OCI-LY7 (cell line): ENCODE measurements at regions not wholly inside any gene's neighbourhood (a gene's known extent, or its start where the extent isn't known, plus 50 kb on each side); places are given as distances from the start of the nearest gene placed in this dataset.
"Not testable (repeated sequence)": the region's sequence is repeated elsewhere in the genome, so short reads cannot be mapped to it uniquely, and the experiment has no call there.

Experiments used
- BruUV-seq: library from RNA; stranded (reverse); fragments of 400-500 nt; replicated peaks from 2 replicates; lab custom pipeline; 2021; lab: Mats Ljungman, UMichigan
- CTCF ChIA-PET: fragments of 300-600 bp; sonication (Branson Sonifier 250); formaldehyde crosslinking; loops from one replicate; lab custom pipeline; 2022; ENCODE audit warnings: antibody characterized with exemption; ENCODE audit not compliant: unreplicated experiment; lab: Charles Lee
- POLR2A ChIA-PET: fragments of 300-600 bp; sonication (Branson Sonifier 250); formaldehyde crosslinking; loops from one replicate; lab custom pipeline; 2022; ENCODE audit warnings: antibody characterized with exemption; lab: Charles Lee
- DNase-seq: peaks from one replicate; pipeline ENCODE4 v3.0.0-alpha.2; 2015; ENCODE audit warnings: low spot score
- H2AFZ ChIP-seq: fragments of 200-600 bp; sonication (generic), shearing (Covaris generic); 2 replicates; pipeline ENCODE4 v1.6.1; 2014; ENCODE audit warnings: mild to moderate bottlenecking, antibody characterized with exemption, low read length, moderate library complexity
- H3K27ac ChIP-seq: fragments of 200-600 bp; sonication (generic); 2 replicates; pipeline ENCODE4 v1.5.1; 2014; ENCODE audit warnings: mixed run types, low read depth, mild to moderate bottlenecking, moderate library complexity, low read length, inconsistent platforms; ENCODE audit not compliant: poor library complexity, severe bottlenecking
- H3K36me3 ChIP-seq: fragments of 200-600 bp; sonication (generic); 2 replicates; pipeline ENCODE4 v1.6.1; 2014; ENCODE audit warnings: mild to moderate bottlenecking, antibody characterized with exemption, low read length, moderate library complexity, mixed read lengths; ENCODE audit not compliant: insufficient read depth
- H3K4me1 ChIP-seq: fragments of 200-600 bp; sonication (generic); 2 replicates; pipeline ENCODE4 v1.5.1; 2014; ENCODE audit warnings: mild to moderate bottlenecking, low read length; ENCODE audit not compliant: insufficient read depth, poor library complexity, severe bottlenecking
- H3K4me2 ChIP-seq: fragments of 200-600 bp; sonication (generic); 2 replicates; pipeline ENCODE4 v1.6.1; 2014; ENCODE audit warnings: mild to moderate bottlenecking, low read length
- H3K4me3 ChIP-seq: fragments of 200-600 bp; sonication (generic); 2 replicates; pipeline ENCODE4 v1.5.1; 2014; ENCODE audit warnings: mild to moderate bottlenecking, low read depth, low read length; ENCODE audit not compliant: poor library complexity, severe bottlenecking
- H3K79me2 ChIP-seq: fragments of 200-600 bp; sonication (generic); 2 replicates; pipeline ENCODE4 v1.6.1; 2016; ENCODE audit warnings: low read depth, mild to moderate bottlenecking, low read length, moderate library complexity, mixed read lengths; ENCODE audit not compliant: insufficient read depth
- H3K9me2 ChIP-seq: fragments of 200-600 bp; sonication (generic); 2 replicates; pipeline ENCODE4 v1.6.1; 2016; ENCODE audit warnings: mild to moderate bottlenecking, low read length, mixed read lengths; ENCODE audit not compliant: insufficient read depth
- H3K9me3 ChIP-seq: fragments of 200-600 bp; sonication (generic); 2 replicates; pipeline ENCODE4 v1.6.1; 2014; ENCODE audit warnings: mild to moderate bottlenecking, mixed run types, low read length, mixed read lengths
- H4K20me1 ChIP-seq: fragments of 200-600 bp; sonication (generic); 2 replicates; pipeline ENCODE4 v1.6.1; 2014; ENCODE audit warnings: mild to moderate bottlenecking, antibody characterized with exemption, low read length, moderate library complexity, mixed read lengths; ENCODE audit not compliant: insufficient read depth
- CTCF ChIP-seq: fragments of 200-600 bp; sonication (generic); conservative IDR thresholded peaks from 2 replicates; pipeline ENCODE4 v1.5.1; 2014; ENCODE audit warnings: mild to moderate bottlenecking, antibody characterized with exemption, low read length, moderate library complexity, mixed read lengths
- EZH2phosphoT487 ChIP-seq: fragments of 200-600 bp; sonication (generic); IDR thresholded peaks from 2 replicates; pipeline ENCODE4 v1.6.1; 2018; ENCODE audit warnings: low read depth, borderline replicate concordance, mild to moderate bottlenecking, mixed run types, antibody characterized with exemption, low read length, moderate library complexity, mixed read lengths
- intact Hi-C: fragments of 100-400 bp; cut with micrococcal nuclease; formaldehyde crosslinking; loops from one replicate; pipeline ENCODE4 v1.10.0; 2022; ENCODE audit not compliant: unreplicated experiment

GRCh38 chr12:17875230-17875629 lies 214.8 kb downstream of the RERGL start:
- Histone ChIP-seq H3K27ac (no peak overlapping the region), H3K9me2 (no peaks in the 10 kb centered on the region), H3K4me3 (no peak overlapping the region), H3K36me3 (no peaks in the 10 kb centered on the region), H3K4me1 (no peaks in the 10 kb centered on the region), H3K4me2 (no peak overlapping the region), H4K20me1 (no peaks in the 10 kb centered on the region), H3K9me3 (no peaks in the 10 kb centered on the region), H3K79me2 (no peaks in the 10 kb centered on the region), H2AFZ (no peak overlapping the region)
- no peak for DNase-seq
- TF ChIP-seq EZH2phosphoT487 (no peak), CTCF (no peak)
- intact Hi-C loops, result no loop called here
- POLR2A ChIA-PET, result interaction anchor here (0.6 to 0.7 kb wide), 2 partner anchors 88 to 683 kb away, joined by 3 read pairs; no protein-coding TSS in a partner anchor
- CTCF ChIA-PET, result no interaction called here
- BruUV-seq, result no TSS peak

GRCh38 chr12:17866802-17867201 lies 223.2 kb downstream of the RERGL start:
- H3K79me2 ChIP-seq, result no peaks in the 10 kb centered on the region
- no peak for DNase-seq
- no peaks in the 10 kb centered on the region for H4K20me1 ChIP-seq
- CTCF ChIA-PET, result no interaction called here
- BruUV-seq, result no TSS peak
- TF ChIP-seq EZH2phosphoT487, result no peak
- TF ChIP-seq CTCF, result no peak
- no peak overlapping the region for H3K4me2 ChIP-seq
- H3K27ac ChIP-seq, result no peak overlapping the region
- no peaks in the 10 kb centered on the region for H3K9me2 ChIP-seq
- POLR2A ChIA-PET, result interaction anchor here (0.5 kb wide), 1 partner anchor 181 kb away, joined by 3 read pairs; no protein-coding TSS in a partner anchor
- intact Hi-C loops, result no loop called here
- H3K4me3 ChIP-seq, result no peak overlapping the region
- no peaks in the 10 kb centered on the region for H3K4me1 ChIP-seq
- no peak overlapping the region for H2AFZ ChIP-seq
- no peaks in the 10 kb centered on the region for H3K9me3 ChIP-seq
- no peaks in the 10 kb centered on the region for H3K36me3 ChIP-seq

GRCh38 chr12:17855548-17855947 lies 234.4 kb downstream of the RERGL start:
- H2AFZ ChIP-seq, H3K4me2 ChIP-seq, BruUV-seq, H3K9me2 ChIP-seq, CTCF ChIA-PET, H3K9me3 ChIP-seq, POLR2A ChIA-PET, intact Hi-C loops, H3K4me1 ChIP-seq, H3K36me3 ChIP-seq, H3K79me2 ChIP-seq, H4K20me1 ChIP-seq, H3K4me3 ChIP-seq, H3K27ac ChIP-seq, DNase-seq: not testable (repeated sequence)
